SKM-1 treated with dmso at 0.1 percent for 144 hours (cell line): ENCODE measurements at regions not wholly inside any gene's neighbourhood (a gene's known extent, or its start where the extent isn't known, plus 50 kb on each side); places are given as distances from the start of the nearest gene placed in this dataset.

Experiments
- DNase-seq: peaks from one replicate; lab custom pipeline; 2025; ENCODE audit not compliant: unreplicated experiment; lab: John Stamatoyannopoulos, UW

- no peak for DNase-seq
These were observed 386.6 kb downstream of the YTHDC2 start for GRCh38 chr5:113900141-113900540.

GRCh38 chr5:113900816-113901215, 387.3 kb downstream of the YTHDC2 start:
- DNase-seq = no peak

GRCh38 chr5:113901718-113902117, 388.2 kb downstream of the YTHDC2 start:
- no peak for DNase-seq

- no peak for DNase-seq
These were observed 389.6 kb downstream of the YTHDC2 start for GRCh38 chr5:113902917-113903660.

- DNase-seq = no peak
These were observed 396.3 kb downstream of the YTHDC2 start for GRCh38 chr5:113909782-113910181.

- no peak for DNase-seq
These were observed 404.5 kb downstream of the YTHDC2 start for GRCh38 chr5:113917997-113918396.

GRCh38 chr5:113922343-113922742, 408.8 kb downstream of the YTHDC2 start:
- no peak for DNase-seq

GRCh38 chr5:113935453-113935852, 422.0 kb downstream of the YTHDC2 start:
- no peak for DNase-seq

GRCh38 chr5:113937301-113937700, 423.8 kb downstream of the YTHDC2 start:
- no peak for DNase-seq

GRCh38 chr5:113939988-113940387, 421.9 kb upstream of the KCNN2 start:
- DNase-seq = no peak

- no peak for DNase-seq
These were observed 411.7 kb upstream of the KCNN2 start for GRCh38 chr5:113950186-113950585.

- DNase-seq = no peak
These were observed 396.6 kb upstream of the KCNN2 start for GRCh38 chr5:113965225-113965624.

GRCh38 chr5:113969901-113970300, 392.0 kb upstream of the KCNN2 start:
- DNase-seq = no peak

- no peak for DNase-seq
These were observed 390.4 kb upstream of the KCNN2 start for GRCh38 chr5:113971454-113971853.

- no peak for DNase-seq
These were observed 386.9 kb upstream of the KCNN2 start for GRCh38 chr5:113974976-113975375.

GRCh38 chr5:113984928-113985327, 376.9 kb upstream of the KCNN2 start:
- no peak for DNase-seq

- DNase-seq = no peak
These were observed 376.4 kb upstream of the KCNN2 start for GRCh38 chr5:113985505-113985904.

GRCh38 chr5:113989278-113989912, 372.5 kb upstream of the KCNN2 start:
- DNase-seq = no peak

GRCh38 chr5:113989913-113990305, 372.0 kb upstream of the KCNN2 start:
- no peak for DNase-seq

GRCh38 chr5:114001076-114001475, 360.8 kb upstream of the KCNN2 start:
- DNase-seq = no peak

- no peak for DNase-seq
These were observed 355.3 kb upstream of the KCNN2 start for GRCh38 chr5:114006582-114006981.

- no peak for DNase-seq
These were observed 354.2 kb upstream of the KCNN2 start for GRCh38 chr5:114007678-114008077.

GRCh38 chr5:114010362-114010761, 351.5 kb upstream of the KCNN2 start:
- no peak for DNase-seq
